SU-DHL-6 (cell line): ENCODE measurements at regions not wholly inside any gene's neighbourhood (a gene's known extent, or its start where the extent isn't known, plus 50 kb on each side); places are given as distances from the start of the nearest gene placed in this dataset.
"Not testable (repeated sequence)": the region's sequence is repeated elsewhere in the genome, so short reads cannot be mapped to it uniquely, and the experiment has no call there.

ENCODE experiments used
- H2AFZ ChIP-seq: fragments of 200-600 bp; sonication (generic); 2 replicates; pipeline ENCODE4 v1.6.1; 2014; ENCODE audit warnings: low read depth, mild to moderate bottlenecking, moderate library complexity, mixed read lengths, antibody characterized with exemption, low read length; ENCODE audit not compliant: severe bottlenecking
- H3F3A ChIP-seq: fragments of 200-600 bp; shearing (Covaris generic); 2 replicates; pipeline ENCODE4 v1.6.0; 2016; ENCODE audit warnings: antibody characterized with exemption, mild to moderate bottlenecking; ENCODE audit not compliant: insufficient read depth
- H3K27ac ChIP-seq: fragments of 200-600 bp; sonication (generic); 2 replicates; pipeline ENCODE4 v1.5.1; 2016; ENCODE audit warnings: low read depth, mild to moderate bottlenecking, low read length, moderate library complexity, mixed read lengths
- H3K27me3 ChIP-seq: fragments of 200-600 bp; sonication (generic), shearing (Covaris generic); 2 replicates; pipeline ENCODE4 v1.6.0; 2014; ENCODE audit warnings: mild to moderate bottlenecking, low read length
- H3K36me3 ChIP-seq: fragments of 200-600 bp; sonication (generic); 2 replicates; pipeline ENCODE4 v1.6.1; 2014; ENCODE audit warnings: mild to moderate bottlenecking, low read length, mixed read lengths
- H3K4me2 ChIP-seq: fragments of 300-600, 200-600 bp; shearing (Covaris generic), sonication (generic); 2 replicates; pipeline ENCODE4 v1.6.0; 2014; ENCODE audit warnings: low read length, low read depth, mild to moderate bottlenecking; ENCODE audit not compliant: poor library complexity, severe bottlenecking
- H3K4me3 ChIP-seq: fragments of 200-600 bp; sonication (generic); 2 replicates; pipeline ENCODE4 v1.5.1; 2014; ENCODE audit warnings: antibody characterized with exemption, low read length, mild to moderate bottlenecking, mixed read lengths; ENCODE audit not compliant: insufficient read depth, poor library complexity, severe bottlenecking
- H3K79me2 ChIP-seq: fragments of 200-600 bp; sonication (generic); 2 replicates; pipeline ENCODE4 v1.6.1; 2014; ENCODE audit warnings: mild to moderate bottlenecking, low read length, moderate library complexity; ENCODE audit not compliant: insufficient read depth
- H3K9ac ChIP-seq: fragments of 200-600 bp; sonication (generic); 2 replicates; pipeline ENCODE4 v1.7.0; 2014; ENCODE audit warnings: mild to moderate bottlenecking, low read length
- H3K9me2 ChIP-seq: fragments of 200-600 bp; sonication (generic); replicated peaks from 2 replicates; pipeline ENCODE4 v1.6.1; 2014; ENCODE audit warnings: low read length; ENCODE audit not compliant: insufficient read depth
- H3K9me3 ChIP-seq: fragments of 200-600 bp; sonication (generic); 2 replicates; pipeline ENCODE4 v1.6.1; 2014; ENCODE audit warnings: low read length, mixed read lengths; ENCODE audit not compliant: insufficient read depth
- H4K20me1 ChIP-seq: fragments of 200-600 bp; sonication (generic); 2 replicates; pipeline ENCODE4 v1.6.1; 2014; ENCODE audit warnings: low read depth, mild to moderate bottlenecking, antibody characterized with exemption, low read length, moderate library complexity, mixed read lengths
- CTCF ChIP-seq: fragments of 200-600 bp; sonication (generic); IDR thresholded peaks from one replicate; pipeline ENCODE4 v1.5.1; 2017; ENCODE audit warnings: antibody characterized with exemption, mild to moderate bottlenecking, low read length, moderate library complexity; ENCODE audit not compliant: insufficient read depth, poor library complexity, severe bottlenecking
- EZH2phosphoT487 ChIP-seq: fragments of 200-600 bp; sonication (generic), shearing (Covaris generic); conservative IDR thresholded peaks from 2 replicates; pipeline ENCODE4 v1.6.1; 2018; ENCODE audit warnings: mild to moderate bottlenecking, antibody characterized with exemption, low read length, moderate library complexity, mixed read lengths

GRCh38 chr17:20733923-20734322 lies 154.4 kb downstream of the CDRT15L2 start:
- no peak overlapping the region for H3K27ac ChIP-seq
- TF ChIP-seq EZH2phosphoT487 (no peak), CTCF (no peak)

GRCh38 chr17:20735796-20736195 lies 156.3 kb downstream of the CDRT15L2 start:
- no peak overlapping the region for H3K27ac ChIP-seq
- H3K9me3 ChIP-seq = no peaks in the 10 kb centered on the region
- H3F3A ChIP-seq = no peaks in the 10 kb centered on the region
- H3K36me3 ChIP-seq = no peaks in the 10 kb centered on the region
- H3K9me2 ChIP-seq = no peaks in the 10 kb centered on the region
- H3K79me2 ChIP-seq = no peaks in the 10 kb centered on the region
- no peak for TF ChIP-seq EZH2phosphoT487
- no peak for TF ChIP-seq CTCF
- H3K9ac ChIP-seq = no peak overlapping the region
- H3K27me3 ChIP-seq = no peaks in the 10 kb centered on the region
- no peak overlapping the region for H2AFZ ChIP-seq
- no peak overlapping the region for H3K4me3 ChIP-seq
- no peak overlapping the region for H3K4me2 ChIP-seq
- H4K20me1 ChIP-seq = no peaks in the 10 kb centered on the region

More at GRCh38 chr17:20733923-20734322, 154.4 kb downstream of the CDRT15L2 start:
- Histone ChIP-seq H3K9me2 (no peaks in the 10 kb centered on the region), H3K79me2 (no peaks in the 10 kb centered on the region), H3K9me3 (no peaks in the 10 kb centered on the region), H3F3A (no peaks in the 10 kb centered on the region), H2AFZ (no peak overlapping the region), H3K36me3 (no peaks in the 10 kb centered on the region), H3K27me3 (no peaks in the 10 kb centered on the region), H3K9ac (no peak overlapping the region), H3K4me3 (no peak overlapping the region), H3K4me2 (no peak overlapping the region), H4K20me1 (no peaks in the 10 kb centered on the region)

GRCh38 chr17:20737636-20738035 lies 158.1 kb downstream of the CDRT15L2 start:
- not testable (repeated sequence) for H3K4me3 ChIP-seq, H3F3A ChIP-seq, H3K4me2 ChIP-seq, H3K27me3 ChIP-seq, H2AFZ ChIP-seq, H3K36me3 ChIP-seq, H3K79me2 ChIP-seq, H3K27ac ChIP-seq, H3K9me2 ChIP-seq, H3K9ac ChIP-seq, H3K9me3 ChIP-seq, H4K20me1 ChIP-seq

DNA sequence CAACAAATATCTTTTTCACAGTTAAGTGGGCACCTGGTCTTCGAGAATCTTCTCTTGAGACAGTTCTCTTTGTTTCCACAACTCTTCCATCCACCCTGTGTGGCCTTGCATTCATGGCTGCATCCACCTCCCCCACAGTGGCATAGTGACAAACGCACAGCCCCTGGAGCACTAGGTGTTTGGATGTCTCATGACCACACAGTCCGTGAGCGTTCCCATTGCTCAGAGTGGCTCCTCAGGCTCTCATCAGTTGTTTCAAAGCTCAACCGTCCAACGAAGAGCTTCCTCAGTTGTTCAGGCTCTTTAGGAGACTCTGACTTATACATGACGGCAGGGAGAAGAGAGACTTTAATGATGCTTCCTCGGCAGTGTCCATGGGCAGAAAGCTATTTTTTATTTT lies 191.6 kb downstream of the CDRT15L2 start:
- Histone ChIP-seq H3K27ac (no peak overlapping the region), H3K27me3 (no peaks in the 10 kb centered on the region), H3K79me2 (no peaks in the 10 kb centered on the region), H2AFZ (no peak overlapping the region), H3K9me3 (no peaks in the 10 kb centered on the region), H3K4me3 (no peak overlapping the region), H3K9me2 (no peaks in the 10 kb centered on the region), H3K4me2 (no peak overlapping the region), H3K9ac (no peak overlapping the region), H3K36me3 (no peaks in the 10 kb centered on the region), H3F3A (no peaks in the 10 kb centered on the region), H4K20me1 (no peaks in the 10 kb centered on the region)
- TF ChIP-seq CTCF = no peak
- TF ChIP-seq EZH2phosphoT487 = no peak
